ELR (cell line): ENCODE measurements at regions not wholly inside any gene's neighbourhood (a gene's known extent, or its start where the extent isn't known, plus 50 kb on each side); places are given as distances from the start of the nearest gene placed in this dataset.
"Not testable (repeated sequence)": the region's sequence is repeated elsewhere in the genome, so short reads cannot be mapped to it uniquely, and the experiment has no call there.

Source experiments
- DNase-seq: peaks from one replicate; pipeline ENCODE4 v3.0.0-alpha.2; 2015; ENCODE audit warnings: low read depth

DNA sequence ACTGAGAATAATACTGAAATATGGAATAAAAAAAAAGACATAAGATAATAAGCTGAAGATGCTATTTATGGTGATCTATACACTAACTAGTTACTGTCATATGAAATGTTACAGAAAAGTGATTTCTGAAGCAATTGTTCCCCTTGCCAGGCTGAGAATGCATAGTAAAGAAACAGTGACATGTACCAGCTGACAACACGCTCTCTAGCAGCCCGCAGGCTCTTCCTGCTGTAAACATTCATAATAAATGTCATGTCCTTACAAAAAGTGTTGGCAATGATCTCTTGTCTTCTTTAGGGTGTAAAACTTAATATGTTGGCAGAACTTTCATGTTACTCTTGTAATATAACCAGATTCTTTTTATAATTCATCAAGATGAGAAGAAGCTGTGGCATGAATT is 1171.3 kb downstream of the DSC3 start:
- no peak for DNase-seq

DNA sequence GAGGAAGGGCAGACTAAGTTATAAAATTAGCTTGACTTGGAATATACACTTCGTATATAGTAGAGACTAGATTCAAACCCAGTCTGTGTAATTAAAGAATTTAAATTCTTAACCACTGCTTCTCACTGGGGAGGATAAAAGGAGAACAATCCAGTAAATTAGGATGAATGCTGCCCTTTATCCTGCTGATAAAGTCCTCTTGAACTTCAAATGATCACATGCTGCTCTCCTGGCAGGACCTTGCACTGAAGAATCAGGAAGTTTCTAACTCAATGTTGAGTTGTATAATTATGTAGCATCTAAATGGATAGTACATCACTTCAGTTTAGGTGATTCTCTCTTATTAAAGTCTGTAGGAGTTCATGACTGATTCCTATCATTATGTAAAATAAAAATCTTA is 1179.7 kb downstream of the DSC3 start:
- no peak for DNase-seq

DNA sequence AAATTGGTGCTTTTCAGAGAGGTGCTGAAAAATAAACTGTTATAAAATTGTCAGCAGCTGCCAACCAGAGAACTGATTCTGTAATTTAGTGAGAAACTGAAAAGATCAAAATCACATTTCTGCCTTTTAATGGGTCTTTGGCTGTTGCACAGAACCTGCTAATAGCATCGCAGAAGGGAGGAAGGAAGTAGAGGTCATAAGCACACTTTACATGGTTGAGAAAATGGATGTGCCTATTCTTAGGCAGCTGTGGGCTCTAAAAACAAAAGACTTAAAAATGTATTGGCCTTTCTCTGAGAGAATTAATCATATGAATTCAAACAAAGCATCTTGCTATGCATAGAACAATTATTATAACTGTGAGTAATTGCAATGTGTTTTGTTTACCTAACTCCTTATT is 1186.9 kb downstream of the DSC3 start:
- no peak for DNase-seq

DNA sequence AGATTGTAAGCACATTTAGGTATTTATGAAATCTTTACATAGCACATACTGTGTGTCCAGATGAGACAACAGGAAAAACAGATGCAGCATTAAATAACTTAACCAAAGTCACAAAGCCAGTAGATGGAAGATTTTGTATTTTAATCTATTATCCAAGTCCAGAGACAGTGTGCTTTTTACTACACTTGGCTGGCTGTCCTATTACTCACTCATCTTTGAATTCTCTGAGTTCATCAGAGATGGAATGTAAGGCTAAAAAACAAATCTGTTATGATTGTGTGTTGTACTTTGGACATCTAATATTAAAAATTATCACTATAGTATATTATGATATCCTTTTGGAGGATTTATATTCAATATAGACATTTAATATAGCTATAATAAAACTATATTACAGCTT is 1189.4 kb downstream of the DSC3 start:
- peak; percentile 33 for DNase-seq

DNA sequence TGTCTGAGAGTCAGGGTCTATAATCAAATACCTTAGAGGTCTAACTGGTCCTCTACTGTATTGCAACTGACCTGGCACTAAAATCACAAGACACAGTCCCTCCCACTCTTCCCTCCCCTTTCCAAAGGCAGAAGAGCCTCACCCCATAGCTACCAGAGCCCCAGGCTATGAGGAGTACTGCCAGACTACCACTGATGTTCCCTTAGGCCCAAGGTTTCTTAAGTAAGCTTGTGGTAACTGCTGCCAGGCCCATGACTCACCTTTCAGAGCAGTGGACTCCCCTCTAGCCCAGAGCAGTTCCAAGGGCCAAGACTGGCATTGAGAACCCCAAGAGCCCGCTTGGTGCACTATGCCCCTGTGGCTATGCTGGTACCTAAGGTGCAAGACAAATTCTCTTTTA is 1193.4 kb downstream of the DSC3 start:
- peak; percentile 50 for DNase-seq

DNA sequence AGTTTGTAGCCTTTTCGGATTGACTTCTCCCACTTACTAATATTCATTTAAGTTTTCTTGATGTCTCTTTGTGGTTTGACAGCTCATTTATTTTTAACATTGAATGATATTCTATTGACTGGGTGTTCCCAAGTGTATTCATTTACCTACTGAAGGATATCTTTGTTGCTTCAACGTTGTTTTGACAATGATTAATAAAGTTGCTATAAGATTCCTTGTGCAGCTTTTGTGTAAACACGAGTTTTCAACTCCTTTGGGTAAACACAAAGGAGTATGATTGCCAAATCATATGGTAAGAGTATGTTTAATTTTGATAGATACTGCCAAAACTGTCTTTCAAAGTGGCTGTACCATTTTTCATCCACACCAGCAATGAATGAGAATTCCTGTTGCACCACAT is 1200.9 kb downstream of the DSC3 start:
- DNase-seq = no peak

DNA sequence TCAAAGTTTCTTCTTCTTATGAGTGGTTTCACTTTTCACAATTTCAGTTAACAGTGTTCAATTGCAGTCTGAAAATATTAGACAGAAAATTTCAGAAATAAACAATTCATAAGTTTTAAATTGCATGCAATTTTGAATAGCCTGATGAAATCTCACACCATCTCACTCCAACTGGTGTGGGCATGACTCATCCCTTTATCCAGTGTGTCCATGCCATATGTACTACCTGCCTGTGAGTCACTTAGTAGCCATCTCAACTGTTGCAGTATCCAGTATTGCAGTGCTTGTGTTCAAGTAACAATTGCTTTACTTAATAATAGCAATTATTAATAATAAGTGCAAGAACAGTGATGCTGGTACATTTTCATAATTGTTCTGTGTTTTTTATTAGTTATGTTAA is 1202.5 kb downstream of the DSC3 start:
- peak; percentile 87 for DNase-seq

DNA sequence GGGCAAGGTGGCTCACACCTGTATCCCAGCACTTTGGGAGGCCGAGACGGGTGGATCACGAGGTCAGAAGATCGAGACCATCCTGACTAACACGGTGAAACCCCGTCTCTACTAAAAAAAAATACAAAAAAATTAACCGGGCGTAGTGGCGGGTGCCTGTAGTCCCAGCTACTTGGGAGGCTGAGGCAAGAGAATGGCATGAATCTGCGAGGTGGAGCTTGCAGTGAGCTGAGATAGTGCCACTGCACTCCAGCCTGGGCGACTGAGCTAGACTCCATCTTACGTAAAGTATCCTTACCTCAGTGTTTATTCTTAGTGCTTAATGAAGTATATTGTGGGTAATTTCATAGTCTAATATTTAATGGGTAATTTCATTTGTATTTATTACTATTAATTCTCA is 1203.6 kb downstream of the DSC3 start:
- DNase-seq = not testable (repeated sequence)

DNA sequence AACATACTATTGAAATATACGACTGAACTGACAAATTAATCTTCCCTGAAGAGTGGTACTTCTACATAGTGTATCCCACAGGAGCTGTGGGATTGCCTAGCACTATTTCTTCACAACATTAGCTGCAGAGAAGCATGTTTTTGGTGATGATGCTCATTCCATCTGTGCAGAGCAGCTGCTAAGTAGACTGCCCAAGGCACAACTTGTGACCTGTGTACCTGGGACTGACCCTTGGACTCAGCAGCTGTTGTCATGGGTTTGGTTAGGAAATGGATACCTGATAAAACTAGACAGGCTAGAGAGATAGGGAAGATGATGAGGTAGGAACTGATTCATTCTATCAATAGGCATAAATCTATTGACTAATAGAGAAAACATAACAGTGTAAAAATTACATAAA is 1204.0 kb downstream of the DSC3 start:
- DNase-seq = no peak

DNA sequence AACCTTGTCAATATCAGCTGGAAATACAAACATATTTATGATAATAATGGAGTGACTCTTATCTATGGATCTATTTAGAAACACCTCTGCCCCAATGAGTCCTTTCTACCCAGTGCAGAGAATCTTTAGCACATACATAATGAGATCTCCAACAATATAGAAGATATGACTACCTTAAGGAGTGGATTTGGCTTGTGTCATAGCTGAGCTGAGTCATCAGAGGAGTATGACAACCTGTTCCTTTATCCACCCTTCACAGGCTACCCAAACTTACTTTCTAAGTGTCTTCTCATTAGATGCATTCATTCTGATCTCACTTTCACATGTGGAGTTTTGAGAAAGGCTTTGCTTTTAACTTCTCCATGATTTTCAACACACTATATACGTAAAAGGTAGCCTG is 1218.9 kb downstream of the DSC3 start:
- DNase-seq = peak; percentile 23

DNA sequence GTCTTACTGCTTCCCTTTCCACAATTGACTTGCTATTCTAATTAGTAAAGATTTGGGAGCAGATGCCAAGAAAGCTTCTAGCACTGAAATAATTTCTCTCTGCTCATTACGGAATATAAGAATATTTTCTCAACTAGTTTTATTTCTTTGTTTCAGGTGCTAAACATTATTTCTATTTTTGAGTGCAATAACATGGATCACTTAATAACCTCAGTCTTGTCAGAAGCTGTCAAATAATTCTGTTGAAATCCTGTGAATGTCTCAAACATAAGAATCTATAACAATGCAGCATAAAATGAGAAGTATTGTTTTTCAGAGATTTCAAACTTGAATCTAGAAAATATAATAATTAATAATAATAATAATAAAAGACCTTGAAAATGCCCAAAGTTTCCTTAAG is 1221.0 kb downstream of the DSC3 start:
- no peak for DNase-seq

DNA sequence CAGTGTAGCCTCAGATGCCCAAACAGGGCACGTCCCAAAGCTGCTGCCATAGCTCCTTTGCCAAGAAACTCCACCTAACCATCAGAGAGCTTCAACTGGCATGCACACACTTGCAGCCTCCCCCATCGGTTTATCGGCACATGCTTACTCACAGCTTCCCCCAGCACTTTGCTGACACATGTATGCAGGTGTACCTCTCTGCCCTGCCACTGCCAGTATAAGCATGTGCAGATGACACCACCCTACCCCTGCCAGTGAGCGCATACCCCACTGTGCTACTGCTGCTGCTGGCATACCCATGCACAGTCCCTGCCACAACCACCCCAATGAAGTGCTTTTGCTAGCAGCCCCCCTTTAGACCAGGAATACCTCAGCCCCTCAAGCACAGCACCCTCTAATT is 1231.0 kb downstream of the DSC3 start:
- DNase-seq = no peak

DNA sequence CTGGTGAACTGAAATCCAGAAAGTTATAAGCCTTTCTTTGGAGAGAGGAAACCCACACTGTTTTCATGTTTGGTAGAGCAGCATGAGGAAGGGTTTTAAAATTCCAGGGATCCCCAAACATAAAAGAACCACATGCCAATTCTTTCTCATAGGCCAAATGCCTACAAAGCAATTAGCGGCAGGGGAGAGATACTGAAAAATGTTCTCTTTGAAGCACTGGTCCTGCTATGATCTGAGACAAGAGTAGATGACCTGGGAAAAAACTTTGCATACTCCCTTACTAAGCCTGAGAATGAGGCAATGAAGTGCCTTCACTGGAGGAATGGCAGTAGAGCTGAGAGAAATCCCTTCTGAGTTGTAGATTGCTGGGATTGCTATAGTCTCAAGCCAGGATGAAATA is 1261.7 kb downstream of the DSC3 start:
- DNase-seq = no peak

DNA sequence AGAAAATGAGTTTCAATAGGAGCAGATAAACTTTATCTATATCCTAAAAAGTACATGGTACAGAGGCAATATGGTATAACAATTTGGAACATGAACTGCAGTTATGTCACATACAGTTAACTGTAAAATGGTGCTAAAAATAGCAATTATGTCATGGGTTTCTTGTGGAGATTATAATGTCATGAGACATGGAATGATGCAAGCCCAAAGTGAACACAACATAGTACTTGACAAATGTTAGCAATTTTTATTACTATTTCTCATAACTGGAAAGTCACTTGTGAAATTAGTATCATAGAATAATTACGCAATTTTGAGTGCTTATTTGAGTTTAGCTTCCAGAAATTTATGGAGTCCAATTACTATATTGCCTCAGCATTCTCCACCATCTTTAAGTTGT is 1263.4 kb downstream of the DSC3 start:
- no peak for DNase-seq

DNA sequence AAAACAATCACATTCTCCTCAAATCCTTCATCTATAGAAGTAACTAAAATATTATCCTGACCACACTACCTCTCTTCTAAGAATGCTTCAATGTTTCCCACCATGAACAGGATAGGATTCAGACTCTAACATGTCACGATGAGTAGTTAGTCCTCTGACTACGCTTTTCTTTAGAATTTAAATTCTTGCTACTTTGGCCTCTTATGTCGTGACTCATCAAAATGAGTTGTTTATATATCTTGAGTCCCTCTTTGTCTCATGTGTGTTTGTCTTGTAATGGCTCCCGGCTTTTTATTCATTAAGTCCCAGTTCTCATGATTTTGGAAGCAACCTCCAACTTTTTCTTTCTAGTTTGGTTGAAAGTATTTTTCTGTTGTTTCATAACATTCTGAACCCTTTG is 1289.2 kb downstream of the DSC3 start:
- peak; percentile 65 for DNase-seq

DNA sequence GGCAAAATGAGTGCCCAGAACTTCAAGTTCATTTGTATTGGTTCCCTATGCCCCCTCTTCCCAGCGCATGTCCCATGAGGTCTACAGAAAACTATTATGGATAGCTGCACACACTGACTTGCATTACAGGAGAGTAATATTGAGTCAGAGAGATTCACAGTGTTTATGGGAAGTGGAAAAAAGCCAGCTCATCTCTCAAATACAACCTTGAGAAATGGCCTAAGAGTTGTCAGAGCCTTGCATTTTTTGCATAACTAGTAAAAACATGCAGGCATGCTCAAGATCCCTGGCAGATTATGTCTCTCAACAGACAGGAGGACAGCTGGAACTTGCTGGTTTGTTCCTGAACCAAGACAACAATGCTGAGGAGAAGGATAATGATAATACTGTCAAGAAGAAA is 1292.8 kb downstream of the DSC3 start:
- DNase-seq = peak; percentile 58

DNA sequence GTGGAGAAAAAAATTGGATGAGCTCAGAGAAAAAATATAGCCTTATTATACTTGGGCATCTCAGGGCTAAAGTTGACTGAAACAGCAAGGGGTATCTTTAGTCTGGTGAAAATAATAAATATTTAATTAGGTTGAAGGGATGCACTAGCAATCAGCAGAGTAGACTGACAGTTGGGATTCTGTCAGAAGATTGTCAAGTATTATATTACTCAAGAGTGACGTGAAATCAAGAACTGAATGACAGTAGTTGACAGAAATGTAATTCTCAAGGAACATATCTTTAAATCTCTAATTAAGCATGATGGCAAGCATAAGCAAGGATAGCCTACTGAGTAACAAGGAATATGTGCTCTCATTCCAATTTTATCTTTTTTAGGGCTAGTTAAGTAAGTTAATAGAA is 1301.1 kb downstream of the DSC3 start:
- no peak for DNase-seq

DNA sequence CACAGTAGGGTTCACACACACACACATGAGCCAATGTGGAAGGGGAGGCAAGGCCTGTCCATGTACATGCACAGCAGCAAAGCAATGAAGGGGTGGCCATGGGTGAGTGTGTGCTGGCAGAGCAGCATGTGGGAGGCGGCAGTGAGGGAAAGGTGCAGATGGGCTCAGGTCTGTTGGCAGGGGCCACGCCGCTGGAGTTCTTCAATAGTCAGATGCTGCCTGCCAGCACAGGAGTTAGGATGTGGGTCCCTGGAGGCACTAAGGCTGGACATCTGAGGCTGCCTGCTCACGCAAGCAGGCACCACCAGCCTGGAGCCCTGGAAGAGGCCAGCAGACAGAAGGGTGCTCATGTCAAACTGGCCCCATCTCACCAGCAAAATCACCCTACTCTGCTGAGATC is 1304.9 kb downstream of the DSC3 start:
- DNase-seq = no peak

DNA sequence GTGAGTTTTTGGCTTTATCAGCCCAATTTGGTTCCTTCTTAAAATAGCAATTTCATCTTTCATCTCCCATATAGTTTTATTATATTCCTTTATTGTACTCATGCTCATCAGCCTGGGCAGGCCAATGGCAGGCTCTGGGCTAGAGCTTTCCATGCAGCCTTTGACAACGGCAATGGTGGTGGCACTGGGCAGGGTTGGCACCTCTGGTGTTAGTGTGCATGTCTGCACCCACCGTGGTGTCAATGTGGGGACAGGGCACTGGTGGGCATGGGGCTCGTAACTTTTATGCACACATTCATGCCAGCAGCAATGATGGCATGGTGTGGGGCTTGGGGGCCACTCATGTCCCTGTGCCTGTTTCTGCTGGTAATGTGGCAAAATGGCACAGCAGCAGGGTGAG is 1305.4 kb downstream of the DSC3 start:
- no peak for DNase-seq

DNA sequence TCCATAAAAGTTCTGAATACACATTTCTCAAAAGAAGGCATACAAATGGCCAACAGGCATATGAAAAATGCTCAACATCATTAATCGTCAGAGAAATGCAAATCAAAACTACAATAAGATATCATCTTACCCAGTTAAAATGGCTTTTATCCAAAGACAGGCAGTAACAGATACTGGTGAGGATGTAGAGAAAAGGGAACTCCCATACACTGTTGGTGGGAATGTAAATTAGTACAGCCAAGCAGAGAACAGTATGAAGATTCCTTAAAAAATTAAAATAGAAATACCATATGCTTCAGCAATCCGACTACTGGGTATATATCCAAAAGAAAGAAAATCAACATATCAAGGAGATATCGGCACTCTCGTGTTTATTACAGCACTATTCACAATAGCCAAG is 1312.5 kb downstream of the DSC3 start:
- DNase-seq = no peak

DNA sequence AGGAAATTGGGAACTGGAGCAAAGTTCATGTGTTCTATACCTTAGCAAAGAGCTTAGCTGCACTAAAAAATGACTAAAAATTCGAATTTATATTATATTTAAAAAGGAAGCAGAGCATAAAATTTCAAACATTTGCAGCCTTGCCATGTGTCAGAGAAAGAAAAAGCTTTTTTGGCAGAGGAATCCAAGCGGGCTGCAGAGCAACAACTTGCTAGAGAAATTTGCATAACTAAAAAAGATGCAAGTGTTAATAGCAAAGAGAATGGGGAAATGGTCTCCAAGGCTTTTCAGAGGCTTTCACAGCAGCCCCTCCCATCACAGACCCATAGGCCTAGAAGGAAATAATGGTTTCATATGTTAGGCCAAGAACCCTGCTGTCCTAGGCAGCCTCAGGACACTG is 1315.9 kb downstream of the DSC3 start:
- DNase-seq = no peak

DNA sequence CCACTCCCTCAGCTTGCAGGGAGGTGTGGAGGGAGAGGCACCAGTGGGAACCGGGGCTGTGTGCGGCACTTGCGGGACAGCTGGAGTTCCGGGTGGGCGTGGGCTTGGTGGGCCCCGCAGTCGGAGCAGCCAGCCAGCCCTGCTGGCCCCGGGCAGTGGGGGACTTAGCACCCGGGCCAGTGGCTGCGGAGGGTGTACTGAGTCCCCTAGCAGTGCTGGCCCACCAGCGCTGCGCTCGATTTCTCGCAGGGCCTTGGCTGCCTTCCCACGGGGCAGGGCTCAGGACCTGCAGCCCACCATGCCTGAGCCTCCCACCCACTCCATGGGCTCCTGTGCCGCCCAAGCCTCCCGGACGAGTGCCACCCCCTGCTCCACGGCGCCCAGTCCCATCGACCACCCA is 1319.1 kb downstream of the DSC3 start:
- DNase-seq = not testable (repeated sequence)

DNA sequence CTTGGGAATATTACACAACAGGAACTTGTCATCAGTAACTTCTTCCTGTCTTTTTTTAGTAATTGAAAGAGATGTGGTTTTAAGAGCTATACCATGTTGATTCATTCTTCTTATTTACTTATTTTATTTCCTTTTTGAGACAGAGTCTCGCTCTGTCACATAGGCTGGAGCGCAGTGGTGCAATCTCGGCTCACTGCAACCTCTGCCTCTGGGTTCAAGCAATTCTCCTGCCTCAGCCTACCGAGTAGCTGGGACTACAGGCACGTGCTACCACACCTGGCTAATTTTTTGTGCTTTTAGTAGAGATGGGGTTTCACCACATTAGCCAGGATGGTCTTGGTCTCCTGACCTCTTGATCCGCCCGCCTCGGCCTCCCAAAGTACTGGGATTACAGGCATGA is 1326.6 kb downstream of the DSC3 start:
- DNase-seq = peak; percentile 11

DNA sequence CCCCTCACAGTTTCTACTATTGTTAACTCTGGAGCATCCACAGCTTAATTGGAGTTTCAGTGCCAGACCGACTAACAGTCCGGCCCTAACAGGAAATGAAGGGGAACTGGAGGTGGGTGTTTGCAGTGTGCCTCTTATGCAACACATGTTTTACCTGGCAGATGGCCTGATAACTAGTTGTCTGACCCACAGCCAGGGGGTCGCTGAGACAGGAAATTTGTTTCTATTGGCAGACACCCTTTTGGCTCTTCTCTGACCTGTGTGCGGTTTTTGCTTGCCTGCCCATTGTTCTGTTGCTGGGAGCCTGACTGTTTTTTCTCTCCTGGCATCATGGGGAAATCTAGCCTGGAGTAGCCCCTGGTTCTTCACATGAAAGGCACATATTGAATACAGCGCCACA is 1329.8 kb downstream of the DSC3 start:
- DNase-seq = no peak

DNA sequence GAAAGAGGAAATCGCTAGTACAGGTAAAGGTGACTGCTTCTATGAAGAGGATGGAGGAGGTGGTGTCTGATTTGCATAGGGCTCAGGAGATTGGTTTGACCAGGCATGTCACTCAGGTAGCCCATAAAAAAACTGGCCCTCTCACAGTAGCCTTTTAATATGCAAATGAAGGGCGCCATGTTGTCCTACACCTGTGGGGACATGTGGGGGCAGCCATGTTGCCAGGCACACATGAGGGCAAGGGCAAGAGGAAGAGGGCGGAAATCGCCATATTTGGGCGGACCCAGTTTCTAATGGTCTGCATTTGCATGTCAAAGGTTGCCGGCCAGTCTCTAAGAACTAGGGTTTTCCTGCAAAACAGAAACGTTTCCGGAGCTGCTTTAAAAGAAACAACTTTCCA is 1330.6 kb downstream of the DSC3 start:
- no peak for DNase-seq
